GM19452 (cell line): ENCODE measurements at regions not wholly inside any gene's neighbourhood (a gene's known extent, or its start where the extent isn't known, plus 50 kb on each side); places are given as distances from the start of the nearest gene placed in this dataset.
"Not testable (repeated sequence)": the region's sequence is repeated elsewhere in the genome, so short reads cannot be mapped to it uniquely, and the experiment has no call there.

Experiments used
- ATAC-seq: cut with Tn5 transposase; IDR thresholded peaks from one replicate; pipeline ENCODE4 v1.9.1; 2021; ENCODE audit not compliant: unreplicated experiment

- ATAC-seq, result no peak
Measured at GRCh38 chr14:49946320-49947141, 53.6 kb downstream of the ARF6 start.

GRCh38 chr14:49947506-49947905, 54.6 kb downstream of the ARF6 start:
- no peak for ATAC-seq

GRCh38 chr14:49950275-49951228, 57.7 kb downstream of the ARF6 start:
- no peak for ATAC-seq

GRCh38 chr14:49951229-49951607, 58.3 kb downstream of the ARF6 start:
- no peak for ATAC-seq

GRCh38 chr14:49951691-49952345, 58.9 kb downstream of the ARF6 start:
- ATAC-seq, result no peak

GRCh38 chr14:49953196-49953595, 60.3 kb downstream of the ARF6 start:
- no peak for ATAC-seq

- no peak for ATAC-seq
Measured at GRCh38 chr14:49954171-49954631, 61.3 kb downstream of the ARF6 start.

- ATAC-seq, result no peak
Measured at GRCh38 chr14:49955024-49955423, 62.1 kb downstream of the ARF6 start.

GRCh38 chr14:49957089-49957852, 64.4 kb downstream of the ARF6 start:
- no peak for ATAC-seq

GRCh38 chr14:49959822-49960408, 67.0 kb downstream of the ARF6 start:
- ATAC-seq, result peak; percentile 54

GRCh38 chr14:49960453-49960852, 67.6 kb downstream of the ARF6 start:
- ATAC-seq, result no peak

GRCh38 chr14:49961270-49962222, 68.7 kb downstream of the ARF6 start:
- no peak for ATAC-seq

GRCh38 chr14:49962621-49963020, 69.7 kb downstream of the ARF6 start:
- no peak for ATAC-seq

GRCh38 chr14:49965068-49965651, 72.3 kb downstream of the ARF6 start:
- ATAC-seq, result not testable (repeated sequence)

GRCh38 chr14:49966304-49966809, 73.5 kb downstream of the ARF6 start:
- no peak for ATAC-seq

GRCh38 chr14:49966971-49967630, 74.2 kb downstream of the ARF6 start:
- ATAC-seq, result no peak

- no peak for ATAC-seq
Measured at GRCh38 chr14:49969961-49970360, 77.1 kb downstream of the ARF6 start.
